HepG2 (cell line): ENCODE measurements at regions not wholly inside any gene's neighbourhood (a gene's known extent, or its start where the extent isn't known, plus 50 kb on each side); places are given as distances from the start of the nearest gene placed in this dataset.
A peak's percentile ranks its signal among the peaks of the same experiment; 100 is the strongest.
"Not testable (repeated sequence)": the region's sequence is repeated elsewhere in the genome, so short reads cannot be mapped to it uniquely, and the experiment has no call there.

Experiments
- ATAC-seq: fragments of 200-7000 bp; cut with Tn5 transposase; 3 replicates; pipeline ENCODE4 v1.9.1; 2020; ENCODE audit warnings: mild to moderate bottlenecking, moderate library complexity
- BruUV-seq: library from RNA; stranded (reverse); fragments of 400-500 nt; replicated peaks from 2 replicates; lab custom pipeline; 2021; lab: Mats Ljungman, UMichigan
- CTCF ChIA-PET: fragments of 300-600 bp; formaldehyde crosslinking; extraction: SDS; loops from one replicate; lab custom pipeline; 2021; ENCODE audit warnings: low total read pairs, inconsistent platforms, low intra/inter-chr PET ratio; lab: Yijun Ruan, JAX
- POLR2A ChIA-PET: fragments of 350-600 bp; sonication (Branson Sonifier 250); formaldehyde crosslinking; loops from one replicate; lab custom pipeline; 2020; ENCODE audit warnings: antibody characterized with exemption, inconsistent platforms; lab: Yijun Ruan, JAX
- DNase-seq: peaks from one replicate; pipeline ENCODE4 v3.0.0-alpha.2; 2015; ENCODE audit warnings: low spot score
- FAIRE-seq: peaks from 3 replicates; lab custom pipeline; 2011; peaks lifted over from hg19 to GRCh38; lab: Jason Lieb, UNC
- H2AFZ ChIP-seq: one replicate; pipeline ENCODE4 v1.6.1; 2011; ENCODE audit warnings: low read length, inconsistent platforms
- H3K27ac ChIP-seq: fragments of 300-600 bp; 3 replicates; pipeline ENCODE4 v1.8.0; 2011; ENCODE audit warnings: mixed run types, mild to moderate bottlenecking, mixed read lengths, low read length, inconsistent platforms; ENCODE audit not compliant: insufficient read depth; ENCODE audit errors: extremely low read length
- H3K27me3 ChIP-seq, 2 experiments: fragments of 200-600 bp in 1 of 2; 2 replicates in 1 of 2; 3 replicates in 1 of 2; pipeline versions ENCODE4 v1.6.0 to v1.8.0; 2011; ENCODE audit warnings: low read length in 2 of 2, mild to moderate bottlenecking in 2 of 2, moderate library complexity in 2 of 2, inconsistent platforms in 1 of 2; ENCODE audit not compliant: insufficient read depth in 2 of 2, control insufficient read depth in 1 of 2
- H3K36me3 ChIP-seq, 2 experiments: fragments of 200-600 bp in 1 of 2; replicated peaks in 1 of 2; 2 replicates in 1 of 2; 3 replicates in 1 of 2; pipeline versions ENCODE4 v1.5.1 to v1.8.0; 2011; ENCODE audit warnings: low read length in 2 of 2, inconsistent platforms in 1 of 2; ENCODE audit not compliant: insufficient read depth in 2 of 2, control insufficient read depth in 1 of 2
- H3K4me1 ChIP-seq: 2 replicates; pipeline ENCODE4 v1.5.1; 2012; ENCODE audit warnings: low read length, inconsistent platforms; ENCODE audit not compliant: insufficient read depth
- H3K4me2 ChIP-seq: 2 replicates; pipeline ENCODE4 v1.6.0; 2011; ENCODE audit warnings: low read depth, low read length, inconsistent platforms
- H3K4me3 ChIP-seq, 3 experiments: fragments of 200-600 bp in 1 of 3; sonication (generic), shearing (Covaris generic) in 1 of 3; replicated peaks in 1 of 3; 2 replicates each; pipeline ENCODE4 v1.5.1; 2011 to 2016; ENCODE audit warnings: low read length in 3 of 3, inconsistent platforms in 2 of 3, low read depth in 2 of 3, mild to moderate bottlenecking in 2 of 3, control low read depth in 1 of 3, mixed read lengths in 1 of 3; ENCODE audit not compliant: insufficient read depth in 1 of 3
- H3K79me2 ChIP-seq: one replicate; pipeline ENCODE4 v1.6.1; 2011; ENCODE audit warnings: low read length, inconsistent platforms; ENCODE audit not compliant: insufficient read depth
- H3K9ac ChIP-seq: 2 replicates; pipeline ENCODE4 v1.6.0; 2011; ENCODE audit warnings: mild to moderate bottlenecking, low read depth, low read length, inconsistent platforms; ENCODE audit not compliant: insufficient read depth
- H3K9me3 ChIP-seq: 2 replicates; pipeline ENCODE4 v1.5.1; 2012; ENCODE audit warnings: mild to moderate bottlenecking, low read length
- H4K20me1 ChIP-seq: 2 replicates; pipeline ENCODE4 v1.6.0; 2011; ENCODE audit warnings: inconsistent platforms, mild to moderate bottlenecking, low read length, moderate library complexity; ENCODE audit not compliant: insufficient read depth
- MATR3 ChIP-seq: sonication (generic); formaldehyde crosslinking; IDR thresholded peaks from 2 replicates; pipeline ENCODE4 v1.4.0; 2020; ENCODE audit warnings: missing genetic modification reagents
- PCBP2 ChIP-seq: fragments of 200-400 bp; formaldehyde crosslinking; optimal IDR thresholded peaks from 2 replicates; pipeline ENCODE3; 2018; ENCODE audit warnings: low read length, low read depth; ENCODE audit not compliant: poor library complexity, severe bottlenecking
- POLR2G ChIP-seq: fragments of 200-400 bp; formaldehyde crosslinking; IDR thresholded peaks from 2 replicates; pipeline ENCODE4 v1.6.1; 2018; ENCODE audit warnings: mild to moderate bottlenecking, low read depth, low read length, moderate library complexity
- PREB ChIP-seq: sonication (generic); formaldehyde crosslinking; IDR thresholded peaks from 2 replicates; pipeline ENCODE4 v1.4.0; 2020; ENCODE audit warnings: missing genetic modification reagents
- TGIF2 ChIP-seq: IDR thresholded peaks from 2 replicates; pipeline ENCODE4 v1.6.1; 2016; ENCODE audit warnings: control low read depth, missing compliant biosample characterization
- THAP7 ChIP-seq: sonication (generic); formaldehyde crosslinking; IDR thresholded peaks from 2 replicates; pipeline ENCODE4 v1.8.1; 2023; ENCODE audit warnings: mild to moderate bottlenecking, missing genetic modification reagents
- XBP1 ChIP-seq: sonication (generic); formaldehyde crosslinking; IDR thresholded peaks from 2 replicates; pipeline ENCODE4 v1.5.0; 2020; ENCODE audit warnings: missing genetic modification reagents
- ZNF678 ChIP-seq: sonication (generic); formaldehyde crosslinking; IDR thresholded peaks from 2 replicates; pipeline ENCODE4 v1.4.0; 2020; ENCODE audit warnings: mild to moderate bottlenecking, missing genetic modification reagents
- WGBS: methylation state at CpG from one replicate; pipeline ENCODE4 v1.1.6; 2017; ENCODE audit warnings: low lambda C conversion rate; 5-methylcytosine and 5-hydroxymethylcytosine counted together
- in situ Hi-C: cut with HindIII; loops from 2 replicates; pipeline ENCODE4 v1.10.0; 2017; ENCODE audit warnings: low pct_unique_long_range_greater_than_20kb; ENCODE audit not compliant: extremely low pct_ligation_motif_present
- intact Hi-C: fragments of 100-400 bp; cut with micrococcal nuclease; formaldehyde crosslinking; loops from one replicate; pipeline ENCODE4 v1.10.0; 2022; ENCODE audit not compliant: unreplicated experiment

- TF ChIP-seq PCBP2 (no peak), MATR3 (no peak), XBP1 (CRISPR knock-in tag) (no peak), THAP7 (no peak), POLR2G (no peak), PREB (CRISPR knock-in tag) (no peak), TGIF2 (CRISPR knock-in tag) (no peak), ZNF678 (CRISPR knock-in tag) (no peak)
These were observed 119.1 kb downstream of the CCDC74A start (continued) for GRCh38 chr2:131646669-131647297.

GRCh38 chr2:131648565-131648964, 120.9 kb downstream of the CCDC74A start:
- H3K4me1 ChIP-seq, ATAC-seq, H3K9me3 ChIP-seq, FAIRE-seq, BruUV-seq, H3K4me2 ChIP-seq, POLR2A ChIA-PET, H3K79me2 ChIP-seq, H4K20me1 ChIP-seq, intact Hi-C loops, H3K27ac ChIP-seq, H3K4me3 ChIP-seq, H3K9ac ChIP-seq, in situ Hi-C loops, H3K36me3 ChIP-seq, DNase-seq, CTCF ChIA-PET: not testable (repeated sequence)
- H2AFZ ChIP-seq = peak overlapping the region; percentile 52
- H3K27me3 ChIP-seq = peaks cover 2 to 12% of the 10 kb centered on the region in 2 experiments; a peak in 3 of 5 replicates
- 4% methylated on average over 3 of the region's 3 CpGs for WGBS

GRCh38 chr2:131652246-131652645, 124.6 kb downstream of the CCDC74A start:
- CTCF ChIA-PET, H3K9ac ChIP-seq, DNase-seq, POLR2A ChIA-PET, H3K36me3 ChIP-seq, H3K79me2 ChIP-seq, H2AFZ ChIP-seq, intact Hi-C loops, ATAC-seq, H3K4me2 ChIP-seq, H3K27me3 ChIP-seq, H3K9me3 ChIP-seq, FAIRE-seq, H3K4me1 ChIP-seq, H3K27ac ChIP-seq, H4K20me1 ChIP-seq, H3K4me3 ChIP-seq, BruUV-seq: not testable (repeated sequence)
- 3% methylated on average over 3 of the region's 3 CpGs for WGBS
- in situ Hi-C loops = loop anchor here (25.0 kb wide), 2 partner anchors 240 to 490 kb away; no protein-coding TSS in a partner anchor

- DNase-seq, H3K27ac ChIP-seq, H3K4me2 ChIP-seq, H4K20me1 ChIP-seq, H3K9ac ChIP-seq, BruUV-seq, H3K4me1 ChIP-seq, CTCF ChIA-PET, H3K4me3 ChIP-seq, POLR2A ChIA-PET, intact Hi-C loops, FAIRE-seq, H2AFZ ChIP-seq, H3K79me2 ChIP-seq, H3K36me3 ChIP-seq, ATAC-seq, H3K9me3 ChIP-seq, H3K27me3 ChIP-seq: not testable (repeated sequence)
- WGBS = 5% methylated on average over 2 of the region's 2 CpGs
- in situ Hi-C loops = loop anchor here (25.0 kb wide), 2 partner anchors 242 to 492 kb away; no protein-coding TSS in a partner anchor
These were observed 126.4 kb downstream of the CCDC74A start for GRCh38 chr2:131654107-131654506.
